KMS-11 (cell line): ENCODE measurements at regions not wholly inside any gene's neighbourhood (a gene's known extent, or its start where the extent isn't known, plus 50 kb on each side); places are given as distances from the start of the nearest gene placed in this dataset.

ENCODE experiments used
- H2AFZ ChIP-seq: fragments of 200-600 bp; sonication (generic); 2 replicates; pipeline ENCODE4 v1.6.1; 2016; ENCODE audit warnings: antibody characterized with exemption, mixed run types, low read depth
- H3K27ac ChIP-seq: fragments of 200-600 bp; sonication (generic); 2 replicates; pipeline ENCODE4 v1.6.1; 2016; ENCODE audit warnings: mild to moderate bottlenecking, mixed run types
- H3K27me3 ChIP-seq: fragments of 200-600 bp; sonication (generic); 2 replicates; pipeline ENCODE4 v1.6.1; 2017; ENCODE audit warnings: mild to moderate bottlenecking, low read depth, mixed run types, moderate library complexity; ENCODE audit not compliant: insufficient read depth
- H3K36me3 ChIP-seq: fragments of 200-600 bp; sonication (generic); 2 replicates; pipeline ENCODE4 v1.6.1; 2017; ENCODE audit warnings: mild to moderate bottlenecking, mixed run types; ENCODE audit not compliant: insufficient read depth
- H3K4me1 ChIP-seq: fragments of 200-600 bp; sonication (generic); 2 replicates; pipeline ENCODE4 v1.6.1; 2016; ENCODE audit warnings: mild to moderate bottlenecking, low read depth, mixed run types; ENCODE audit not compliant: poor library complexity, severe bottlenecking
- H3K4me2 ChIP-seq: fragments of 200-600 bp; sonication (generic); 2 replicates; pipeline ENCODE4 v1.7.0; 2016; ENCODE audit warnings: mild to moderate bottlenecking, mixed run types
- H3K4me3 ChIP-seq: fragments of 200-600 bp; sonication (generic); IDR thresholded peaks from 2 replicates; pipeline ENCODE4 v1.6.1; 2017; ENCODE audit warnings: low read depth, low read length, mixed read lengths; ENCODE audit not compliant: insufficient read depth
- H3K79me2 ChIP-seq: fragments of 200-600 bp; sonication (generic); 2 replicates; pipeline ENCODE4 v1.6.1; 2016; ENCODE audit warnings: low read depth, mixed run types; ENCODE audit not compliant: insufficient read depth
- H3K9ac ChIP-seq: fragments of 200-600 bp; sonication (generic); 2 replicates; pipeline ENCODE4 v1.6.1; 2016; ENCODE audit warnings: mild to moderate bottlenecking, mixed run types
- H4K20me1 ChIP-seq: fragments of 200-600 bp; sonication (generic); 2 replicates; pipeline ENCODE4 v1.6.1; 2016; ENCODE audit warnings: mild to moderate bottlenecking, mixed run types; ENCODE audit not compliant: insufficient read depth
- TF ChIP-seq, protein P1 (sequence below): fragments of 200-600 bp; sonication (generic); conservative IDR thresholded peaks from 2 replicates; pipeline ENCODE4 v1.6.1; 2017; ENCODE audit warnings: low read depth, mild to moderate bottlenecking, antibody characterized with exemption, low read length, moderate library complexity, mixed read lengths

DNA sequence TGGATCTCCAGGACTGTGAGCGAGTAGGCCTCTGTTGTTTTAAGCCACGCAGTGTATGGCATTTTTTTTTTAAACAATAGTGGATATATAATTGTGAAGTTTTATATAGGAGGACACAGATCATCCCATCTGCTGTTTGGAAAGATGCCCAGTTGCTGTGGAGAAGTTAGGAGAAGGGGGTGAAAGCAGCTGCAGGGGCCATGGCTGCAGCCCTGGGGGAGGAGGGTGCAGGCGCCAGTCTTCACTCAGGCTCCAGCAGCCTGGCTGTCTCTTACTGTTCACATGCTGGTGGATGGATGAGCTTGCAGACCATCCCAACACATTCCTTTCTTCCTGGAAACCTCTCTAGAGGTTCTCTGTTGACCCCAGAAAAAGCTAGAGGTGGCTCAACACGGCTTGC lies 242.3 kb downstream of the TEX29 start:
- H3K4me3 ChIP-seq, result no peak overlapping the region
- H3K4me1 ChIP-seq, result no peaks in the 10 kb centered on the region
- H3K9ac ChIP-seq, result no peak overlapping the region
- no peaks in the 10 kb centered on the region for H3K79me2 ChIP-seq
- TF ChIP-seq, protein P1, sequence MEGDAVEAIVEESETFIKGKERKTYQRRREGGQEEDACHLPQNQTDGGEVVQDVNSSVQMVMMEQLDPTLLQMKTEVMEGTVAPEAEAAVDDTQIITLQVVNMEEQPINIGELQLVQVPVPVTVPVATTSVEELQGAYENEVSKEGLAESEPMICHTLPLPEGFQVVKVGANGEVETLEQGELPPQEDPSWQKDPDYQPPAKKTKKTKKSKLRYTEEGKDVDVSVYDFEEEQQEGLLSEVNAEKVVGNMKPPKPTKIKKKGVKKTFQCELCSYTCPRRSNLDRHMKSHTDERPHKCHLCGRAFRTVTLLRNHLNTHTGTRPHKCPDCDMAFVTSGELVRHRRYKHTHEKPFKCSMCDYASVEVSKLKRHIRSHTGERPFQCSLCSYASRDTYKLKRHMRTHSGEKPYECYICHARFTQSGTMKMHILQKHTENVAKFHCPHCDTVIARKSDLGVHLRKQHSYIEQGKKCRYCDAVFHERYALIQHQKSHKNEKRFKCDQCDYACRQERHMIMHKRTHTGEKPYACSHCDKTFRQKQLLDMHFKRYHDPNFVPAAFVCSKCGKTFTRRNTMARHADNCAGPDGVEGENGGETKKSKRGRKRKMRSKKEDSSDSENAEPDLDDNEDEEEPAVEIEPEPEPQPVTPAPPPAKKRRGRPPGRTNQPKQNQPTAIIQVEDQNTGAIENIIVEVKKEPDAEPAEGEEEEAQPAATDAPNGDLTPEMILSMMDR, result no peak
- H2AFZ ChIP-seq, result no peak overlapping the region
- no peaks in the 10 kb centered on the region for H3K27me3 ChIP-seq
- no peaks in the 10 kb centered on the region for H4K20me1 ChIP-seq
- H3K4me2 ChIP-seq, result no peak overlapping the region
- no peak overlapping the region for H3K27ac ChIP-seq
- H3K36me3 ChIP-seq, result no peaks in the 10 kb centered on the region

DNA sequence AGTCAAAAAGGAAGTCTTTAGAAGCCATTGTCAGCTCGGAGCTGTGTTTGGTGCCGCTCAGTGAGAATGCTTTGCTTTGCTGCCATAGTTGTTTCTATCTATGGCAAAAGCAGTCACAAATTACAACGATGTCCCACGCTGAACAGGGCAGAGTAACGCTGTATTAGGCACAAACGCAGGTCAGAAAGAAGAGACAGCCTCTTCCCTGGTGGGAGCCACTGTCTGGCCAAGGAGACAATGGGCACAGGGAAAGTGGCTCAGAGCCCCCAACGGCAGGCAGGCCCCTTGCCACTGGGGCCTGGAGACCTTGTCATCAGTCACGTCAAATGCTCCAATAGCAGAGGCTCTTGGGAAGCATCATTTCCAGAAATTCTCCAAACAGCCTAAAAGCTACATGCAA lies 244.2 kb downstream of the TEX29 start:
- H4K20me1 ChIP-seq, result no peaks in the 10 kb centered on the region
- H3K27me3 ChIP-seq, result no peaks in the 10 kb centered on the region
- no peak overlapping the region for H3K4me2 ChIP-seq

DNA sequence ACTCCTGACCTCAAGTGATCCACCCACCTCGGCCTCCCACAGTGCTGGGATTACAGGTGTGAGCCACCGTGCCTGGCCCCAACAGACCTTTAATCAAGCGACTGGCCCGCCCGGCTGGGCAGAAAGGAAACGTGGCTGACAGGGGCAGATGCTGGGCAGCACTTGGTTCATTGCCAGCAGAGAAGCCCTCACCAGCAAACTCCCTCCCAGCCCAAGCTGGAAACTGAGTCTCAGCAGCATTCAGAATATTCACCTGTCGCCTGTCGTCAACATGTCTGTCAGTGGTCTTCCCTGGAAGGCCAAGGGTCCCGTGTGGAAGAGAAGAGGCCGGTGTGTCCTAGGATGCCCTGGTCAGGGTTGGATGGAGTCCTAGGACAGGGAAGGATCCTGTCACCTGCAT lies 245.0 kb downstream of the TEX29 start:
- Histone ChIP-seq H3K79me2 (no peaks in the 10 kb centered on the region), H3K27me3 (no peaks in the 10 kb centered on the region), H3K27ac (no peak overlapping the region), H2AFZ (no peak overlapping the region), H3K36me3 (no peaks in the 10 kb centered on the region), H3K9ac (no peak overlapping the region), H3K4me3 (no peak overlapping the region), H4K20me1 (no peaks in the 10 kb centered on the region), H3K4me2 (no peak overlapping the region), H3K4me1 (no peaks in the 10 kb centered on the region)
- TF ChIP-seq, protein P1, result no peak

More for the DNA sequence above, 244.2 kb downstream of the TEX29 start:
- Histone ChIP-seq H3K4me1 (no peaks in the 10 kb centered on the region), H3K36me3 (no peaks in the 10 kb centered on the region), H3K4me3 (no peak overlapping the region), H2AFZ (no peak overlapping the region), H3K79me2 (no peaks in the 10 kb centered on the region), H3K27ac (no peak overlapping the region), H3K9ac (no peak overlapping the region)
- TF ChIP-seq, protein P1, result no peak

GRCh38 chr13:111566567-111566966 lies 246.1 kb downstream of the TEX29 start:
- no peak overlapping the region for H3K9ac ChIP-seq
- no peaks in the 10 kb centered on the region for H3K27me3 ChIP-seq
- no peak overlapping the region for H3K27ac ChIP-seq
- no peak overlapping the region for H3K4me3 ChIP-seq
- H2AFZ ChIP-seq, result no peak overlapping the region
- TF ChIP-seq, protein P1, result no peak
- H4K20me1 ChIP-seq, result no peaks in the 10 kb centered on the region
- no peaks in the 10 kb centered on the region for H3K79me2 ChIP-seq
- H3K4me2 ChIP-seq, result no peak overlapping the region
- H3K36me3 ChIP-seq, result no peaks in the 10 kb centered on the region
- no peaks in the 10 kb centered on the region for H3K4me1 ChIP-seq
